H9 (cell line): ENCODE measurements at regions not wholly inside any gene's neighbourhood (a gene's known extent, or its start where the extent isn't known, plus 50 kb on each side); places are given as distances from the start of the nearest gene placed in this dataset.

Experiments
- DNase-seq: peaks from one replicate; pipeline ENCODE4 v3.0.0-alpha.2; 2017
- H2AFZ ChIP-seq: one replicate; pipeline ENCODE4 v1.6.1; 2013; ENCODE audit warnings: mild to moderate bottlenecking, low read length, control low read depth, moderate library complexity
- H2AK5ac ChIP-seq: 2 replicates; pipeline ENCODE4 v1.6.1; 2013; ENCODE audit warnings: low read length, control low read depth, mixed read lengths; ENCODE audit not compliant: insufficient read length
- H2BK120ac ChIP-seq: one replicate; pipeline ENCODE4 v1.6.1; 2013; ENCODE audit warnings: low read depth, mild to moderate bottlenecking, low read length, control low read depth, inconsistent platforms; ENCODE audit not compliant: poor library complexity, severe bottlenecking
- H2BK12ac ChIP-seq: 2 replicates; pipeline ENCODE4 v1.6.1; 2013; ENCODE audit warnings: low read length, control low read depth, mixed read lengths, low read depth; ENCODE audit not compliant: insufficient read length
- H2BK15ac ChIP-seq: 2 replicates; pipeline ENCODE4 v1.6.1; 2013; ENCODE audit warnings: low read depth, low read length, control low read depth
- H2BK20ac ChIP-seq: one replicate; pipeline ENCODE4 v1.6.1; 2013; ENCODE audit warnings: low read depth, mild to moderate bottlenecking, low read length, control low read depth, inconsistent platforms; ENCODE audit not compliant: poor library complexity, severe bottlenecking
- H2BK5ac ChIP-seq: 2 replicates; pipeline ENCODE4 v1.6.1; 2013; ENCODE audit warnings: low read length, control low read depth, mixed read lengths; ENCODE audit not compliant: insufficient read length
- H3K14ac ChIP-seq: 2 replicates; pipeline ENCODE4 v1.6.1; 2013; ENCODE audit warnings: low read length, control low read depth; ENCODE audit not compliant: insufficient read depth
- H3K18ac ChIP-seq: 2 replicates; pipeline ENCODE4 v1.6.1; 2013; ENCODE audit warnings: low read depth, mild to moderate bottlenecking, mixed read lengths, low read length, control low read depth; ENCODE audit not compliant: insufficient read length
- H3K23ac ChIP-seq: 2 replicates; pipeline ENCODE4 v1.6.1; 2013; ENCODE audit warnings: low read length, control low read depth, mixed read lengths, low read depth; ENCODE audit not compliant: insufficient read length
- H3K23me2 ChIP-seq: 2 replicates; pipeline ENCODE4 v1.6.1; 2013; ENCODE audit warnings: low read depth, mild to moderate bottlenecking, mixed read lengths, low read length, control low read depth; ENCODE audit not compliant: insufficient read length, poor library complexity, severe bottlenecking
- H3K27ac ChIP-seq: 2 replicates; pipeline ENCODE4 v1.5.1; 2013; ENCODE audit warnings: low read length, control low read depth, mixed read lengths, low read depth; ENCODE audit not compliant: insufficient read length
- H3K27me3 ChIP-seq: 2 replicates; pipeline ENCODE4 v1.6.1; 2013; ENCODE audit warnings: low read length, control low read depth, inconsistent platforms; ENCODE audit not compliant: insufficient read depth
- H3K4ac ChIP-seq: 2 replicates; pipeline ENCODE4 v1.6.1; 2013; ENCODE audit warnings: low read depth, mild to moderate bottlenecking, control low read depth, inconsistent platforms, low read length, moderate library complexity
- H3K4me1 ChIP-seq: 2 replicates; pipeline ENCODE4 v1.6.1; 2013; ENCODE audit warnings: low read length, control low read depth, inconsistent platforms; ENCODE audit not compliant: insufficient read depth
- H3K4me2 ChIP-seq: 2 replicates; pipeline ENCODE4 v1.6.1; 2013; ENCODE audit warnings: low read length, control low read depth, mixed read lengths; ENCODE audit not compliant: insufficient read length, insufficient read depth
- H3K56ac ChIP-seq: 2 replicates; pipeline ENCODE4 v1.6.1; 2013; ENCODE audit warnings: low read depth, mild to moderate bottlenecking, mixed read lengths, low read length, control low read depth; ENCODE audit not compliant: insufficient read length
- H3K79me1 ChIP-seq: 2 replicates; pipeline ENCODE4 v1.6.1; 2013; ENCODE audit warnings: low read depth, mild to moderate bottlenecking, moderate library complexity, low read length, control low read depth, inconsistent platforms; ENCODE audit not compliant: insufficient read depth, poor library complexity, severe bottlenecking
- H3K79me2 ChIP-seq: 2 replicates; pipeline ENCODE4 v1.6.1; 2013; ENCODE audit warnings: low read length, control low read depth, inconsistent platforms; ENCODE audit not compliant: insufficient read depth
- H3K9ac ChIP-seq: 2 replicates; pipeline ENCODE4 v1.6.1; 2013; ENCODE audit warnings: low read length, control low read depth, mixed read lengths; ENCODE audit not compliant: insufficient read length; ENCODE audit errors: extremely low read depth
- H3K9me3 ChIP-seq: one replicate; pipeline ENCODE4 v1.6.1; 2013; ENCODE audit warnings: low read depth, low read length, inconsistent platforms; ENCODE audit not compliant: control insufficient read depth
- H3T11ph ChIP-seq: one replicate; pipeline ENCODE4 v1.6.1; 2013; ENCODE audit warnings: mild to moderate bottlenecking, low read length, control low read depth, inconsistent platforms
- H4K20me1 ChIP-seq: one replicate; pipeline ENCODE4 v1.6.1; 2013; ENCODE audit not compliant: control insufficient read depth, insufficient read length, insufficient read depth
- H4K5ac ChIP-seq: 2 replicates; pipeline ENCODE4 v1.6.1; 2013; ENCODE audit warnings: low read depth, mild to moderate bottlenecking, mixed read lengths, low read length, control low read depth; ENCODE audit not compliant: insufficient read length
- H4K8ac ChIP-seq: replicated peaks from 2 replicates; pipeline ENCODE4 v1.6.1; 2013; ENCODE audit warnings: low read length, control low read depth, mixed read lengths, low read depth; ENCODE audit not compliant: insufficient read length
- H4K91ac ChIP-seq: 2 replicates; pipeline ENCODE4 v1.6.1; 2013; ENCODE audit warnings: low read depth, mild to moderate bottlenecking, moderate library complexity, mixed read lengths, low read length, control low read depth; ENCODE audit not compliant: insufficient read length
- H3K27ac Mint-ChIP-seq, 3 experiments: 2 replicates in 2 of 3; 3 replicates in 1 of 3; pipeline ENCODE4 v1.8.0; 2020 to 2021; ENCODE audit warnings: mixed read lengths in 3 of 3, mild to moderate bottlenecking in 1 of 3, moderate library complexity in 1 of 3
- H3K27me3 Mint-ChIP-seq: 2 replicates; pipeline ENCODE4 v1.8.0; 2021; ENCODE audit warnings: low read depth, mild to moderate bottlenecking, moderate library complexity, mixed read lengths
- H3K36me3 Mint-ChIP-seq, 3 experiments: 2 replicates in 2 of 3; 3 replicates in 1 of 3; pipeline ENCODE4 v1.8.0; 2020 to 2021; ENCODE audit warnings: low read depth in 3 of 3, mixed read lengths in 3 of 3; ENCODE audit not compliant: insufficient read depth in 1 of 3
- H3K4me1 Mint-ChIP-seq, 2 experiments: 2 replicates each; pipeline ENCODE4 v1.8.0; 2020; ENCODE audit warnings: mixed read lengths in 2 of 2
- H3K4me3 Mint-ChIP-seq, 2 experiments: 2 replicates in 1 of 2; 3 replicates in 1 of 2; pipeline ENCODE4 v1.8.0; 2020 to 2021; ENCODE audit warnings: mild to moderate bottlenecking in 2 of 2, mixed read lengths in 2 of 2, moderate library complexity in 1 of 2
- H3K9me3 Mint-ChIP-seq, 2 experiments: 2 replicates in 1 of 2; 3 replicates in 1 of 2; pipeline ENCODE4 v1.8.0; 2020; ENCODE audit warnings: mild to moderate bottlenecking in 2 of 2, mixed read lengths in 2 of 2, moderate library complexity in 1 of 2
- WGBS: extraction: QIAGEN DNeasy Blood & Tissue Kit; methylation state at CpG from one replicate; pipeline ENCODE4 v1.1.7; 2013; ENCODE audit warnings: missing lambda C conversion rate, low lambda C conversion rate, mixed read lengths; ENCODE audit not compliant: insufficient read length; ENCODE audit errors: extremely low coverage; 5-methylcytosine and 5-hydroxymethylcytosine counted together
- TF ChIP-seq, protein P1 (sequence below): fragments of 200-600 bp; sonication (generic); conservative IDR thresholded peaks from 3 replicates; pipeline ENCODE4 v1.8.0; 2021; ENCODE audit warnings: antibody characterized with exemption, mild to moderate bottlenecking

DNA sequence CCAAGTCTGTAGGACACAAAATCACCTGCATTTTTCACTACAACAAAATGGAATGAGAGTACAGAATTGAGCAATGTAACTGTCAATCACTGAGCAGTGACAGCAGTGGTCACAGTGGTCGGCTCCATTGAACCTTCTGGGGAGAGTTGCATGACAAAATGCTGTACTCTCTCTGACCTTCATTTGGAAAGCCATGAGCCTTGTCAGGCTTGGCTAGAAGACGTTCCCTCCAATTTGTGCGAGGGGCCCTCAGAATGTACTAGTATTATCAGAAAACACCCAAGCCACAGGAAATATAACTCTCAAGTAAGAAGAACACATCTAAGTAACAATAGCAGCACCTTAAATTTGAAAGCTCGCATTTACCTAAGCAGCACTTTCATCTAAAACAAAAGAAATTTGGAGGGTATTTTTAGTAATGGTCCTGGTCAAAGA lies 425.6 kb upstream of the MEF2C start:
- Mint-ChIP-seq H3K27me3 (no peaks in the 10 kb centered on the region), H3K9me3 (no peaks in the 10 kb centered on the region), H3K27ac (no peak overlapping the region; a peak in 1 of 7 replicates), H3K4me3 (no peak overlapping the region), H3K4me1 (peaks cover 3 to 6% of the 10 kb centered on the region in 2 experiments; a peak in 3 of 4 replicates), H3K36me3 (no peaks in the 10 kb centered on the region)
- Histone ChIP-seq H2AK5ac (no peak overlapping the region), H3K23me2 (no peaks in the 10 kb centered on the region), H3K18ac (no peak overlapping the region), H3K4me1 (no peaks in the 10 kb centered on the region), H2BK15ac (no peak overlapping the region), H3K56ac (no peak overlapping the region), H3K14ac (no peak overlapping the region), H3K4ac (no peak overlapping the region), H4K91ac (no peak overlapping the region), H4K5ac (no peak overlapping the region), H3K23ac (no peak overlapping the region), H3T11ph (no peak overlapping the region), H3K4me2 (no peak overlapping the region), H4K8ac (no peak overlapping the region), H4K20me1 (no peaks in the 10 kb centered on the region), H3K79me1 (no peaks in the 10 kb centered on the region), H3K27me3 (no peaks in the 10 kb centered on the region), H2BK12ac (no peak overlapping the region), H3K27ac (no peak overlapping the region), H3K9ac (no peak overlapping the region), H2BK120ac (no peak overlapping the region), H3K79me2 (no peaks in the 10 kb centered on the region), H2BK20ac (no peak overlapping the region), H3K9me3 (no peaks in the 10 kb centered on the region), H2BK5ac (no peak overlapping the region), H2AFZ (no peak overlapping the region)
- no CpG with 5 or more reads among the region's 4 CpGs for WGBS
- no peak for DNase-seq
- TF ChIP-seq, protein P1, sequence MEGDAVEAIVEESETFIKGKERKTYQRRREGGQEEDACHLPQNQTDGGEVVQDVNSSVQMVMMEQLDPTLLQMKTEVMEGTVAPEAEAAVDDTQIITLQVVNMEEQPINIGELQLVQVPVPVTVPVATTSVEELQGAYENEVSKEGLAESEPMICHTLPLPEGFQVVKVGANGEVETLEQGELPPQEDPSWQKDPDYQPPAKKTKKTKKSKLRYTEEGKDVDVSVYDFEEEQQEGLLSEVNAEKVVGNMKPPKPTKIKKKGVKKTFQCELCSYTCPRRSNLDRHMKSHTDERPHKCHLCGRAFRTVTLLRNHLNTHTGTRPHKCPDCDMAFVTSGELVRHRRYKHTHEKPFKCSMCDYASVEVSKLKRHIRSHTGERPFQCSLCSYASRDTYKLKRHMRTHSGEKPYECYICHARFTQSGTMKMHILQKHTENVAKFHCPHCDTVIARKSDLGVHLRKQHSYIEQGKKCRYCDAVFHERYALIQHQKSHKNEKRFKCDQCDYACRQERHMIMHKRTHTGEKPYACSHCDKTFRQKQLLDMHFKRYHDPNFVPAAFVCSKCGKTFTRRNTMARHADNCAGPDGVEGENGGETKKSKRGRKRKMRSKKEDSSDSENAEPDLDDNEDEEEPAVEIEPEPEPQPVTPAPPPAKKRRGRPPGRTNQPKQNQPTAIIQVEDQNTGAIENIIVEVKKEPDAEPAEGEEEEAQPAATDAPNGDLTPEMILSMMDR: no peak
